AG04450 (cell line): ENCODE measurements at regions not wholly inside any gene's neighbourhood (a gene's known extent, or its start where the extent isn't known, plus 50 kb on each side); places are given as distances from the start of the nearest gene placed in this dataset.
A peak's percentile ranks its signal among the peaks of the same experiment; 100 is the strongest.

Experiments
- CTCF ChIA-PET: fragments of 300-600, 350-600 bp; formaldehyde crosslinking; extraction: SDS; loops from one replicate; lab custom pipeline; 2022; ENCODE audit warnings: antibody characterized with exemption, inconsistent platforms; lab: Charles Lee
- POLR2A ChIA-PET: fragments of 350-600 bp; formaldehyde crosslinking; extraction: SDS; loops from one replicate; lab custom pipeline; 2021; ENCODE audit warnings: antibody characterized with exemption, inconsistent platforms; lab: Yijun Ruan, JAX
- DNase-seq: peaks from one replicate; pipeline ENCODE4 v3.0.0-alpha.2; 2011; ENCODE audit warnings: low read depth, low spot score
- H3K27ac ChIP-seq: one replicate; pipeline ENCODE4 v1.5.1; 2012; ENCODE audit warnings: low read depth, low read length, control low read depth
- H3K27me3 ChIP-seq: one replicate; pipeline ENCODE4 v1.6.0; 2012; ENCODE audit warnings: low read length; ENCODE audit not compliant: control insufficient read depth, insufficient read depth
- H3K4me3 ChIP-seq: 2 replicates; pipeline ENCODE4 v1.5.1; 2011; ENCODE audit warnings: mild to moderate bottlenecking, low read depth, low read length, control low read depth
- H3K9me3 ChIP-seq: 2 replicates; pipeline ENCODE4 v1.5.1; 2012; ENCODE audit warnings: low read length; ENCODE audit not compliant: control insufficient read depth, insufficient read depth
- TF ChIP-seq, protein P1 (sequence below): IDR thresholded peaks from 2 replicates; pipeline ENCODE4 v1.5.1; 2011; ENCODE audit warnings: low read depth, low read length, control low read depth, inconsistent platforms

DNA sequence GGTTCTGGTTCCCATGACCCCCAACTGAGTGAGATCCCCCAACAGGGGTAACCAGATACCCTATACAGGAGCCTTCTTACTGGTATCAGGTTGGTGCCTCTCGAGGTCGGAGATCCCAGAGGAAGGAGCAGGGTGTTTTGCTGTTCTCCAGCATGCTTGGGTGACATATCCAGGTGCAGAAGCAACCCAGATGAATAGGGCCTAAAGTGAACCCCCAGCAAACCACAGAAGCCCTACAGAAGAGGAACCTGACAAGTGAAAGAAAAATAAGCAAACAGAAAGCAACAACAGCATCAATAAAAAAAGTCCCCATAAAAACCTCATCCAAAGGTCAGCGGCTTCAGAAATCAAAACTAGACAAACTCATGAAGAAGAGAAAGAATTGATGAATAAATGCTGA is 633.4 kb upstream of the CXADR start:
- TF ChIP-seq, protein P1, sequence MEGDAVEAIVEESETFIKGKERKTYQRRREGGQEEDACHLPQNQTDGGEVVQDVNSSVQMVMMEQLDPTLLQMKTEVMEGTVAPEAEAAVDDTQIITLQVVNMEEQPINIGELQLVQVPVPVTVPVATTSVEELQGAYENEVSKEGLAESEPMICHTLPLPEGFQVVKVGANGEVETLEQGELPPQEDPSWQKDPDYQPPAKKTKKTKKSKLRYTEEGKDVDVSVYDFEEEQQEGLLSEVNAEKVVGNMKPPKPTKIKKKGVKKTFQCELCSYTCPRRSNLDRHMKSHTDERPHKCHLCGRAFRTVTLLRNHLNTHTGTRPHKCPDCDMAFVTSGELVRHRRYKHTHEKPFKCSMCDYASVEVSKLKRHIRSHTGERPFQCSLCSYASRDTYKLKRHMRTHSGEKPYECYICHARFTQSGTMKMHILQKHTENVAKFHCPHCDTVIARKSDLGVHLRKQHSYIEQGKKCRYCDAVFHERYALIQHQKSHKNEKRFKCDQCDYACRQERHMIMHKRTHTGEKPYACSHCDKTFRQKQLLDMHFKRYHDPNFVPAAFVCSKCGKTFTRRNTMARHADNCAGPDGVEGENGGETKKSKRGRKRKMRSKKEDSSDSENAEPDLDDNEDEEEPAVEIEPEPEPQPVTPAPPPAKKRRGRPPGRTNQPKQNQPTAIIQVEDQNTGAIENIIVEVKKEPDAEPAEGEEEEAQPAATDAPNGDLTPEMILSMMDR: no peak
- H3K27me3 ChIP-seq: no peaks in the 10 kb centered on the region
- no peak overlapping the region for H3K4me3 ChIP-seq
- no peak overlapping the region for H3K27ac ChIP-seq
- ChIA-PET CTCF (no interaction called here), POLR2A (interaction anchor here (0.6 kb wide), 1 partner anchor 1143 kb away, joined by 3 read pairs; no protein-coding TSS in a partner anchor)
- DNase-seq: no peak
- H3K9me3 ChIP-seq: no peaks in the 10 kb centered on the region

GRCh38 chr21:16891821-16892220 is 621.0 kb upstream of the CXADR start:
- H3K4me3 ChIP-seq: no peak overlapping the region
- TF ChIP-seq, protein P1: no peak
- H3K9me3 ChIP-seq: no peaks in the 10 kb centered on the region
- no peaks in the 10 kb centered on the region for H3K27me3 ChIP-seq
- peak; percentile 29 for DNase-seq
- POLR2A ChIA-PET: no interaction called here
- CTCF ChIA-PET: no interaction called here
- no peak overlapping the region for H3K27ac ChIP-seq

DNA sequence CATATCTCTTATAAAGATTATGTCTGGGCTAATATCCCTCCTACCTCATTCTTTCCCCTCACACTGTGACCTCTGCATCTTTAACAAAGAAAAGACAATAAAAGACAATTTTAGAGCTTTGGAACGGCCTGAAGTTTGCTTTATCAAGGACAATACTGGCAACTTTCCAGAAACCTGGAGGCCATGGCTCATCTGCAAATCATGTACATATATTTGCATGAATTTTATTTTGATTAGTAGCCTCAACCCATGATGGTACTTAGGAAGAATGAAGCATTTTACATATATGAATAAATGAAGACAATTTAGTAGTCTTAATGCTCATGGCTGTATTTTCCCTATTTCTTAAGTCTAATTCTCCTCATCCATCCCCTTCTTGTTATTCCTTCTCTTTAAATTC is 612.2 kb upstream of the CXADR start:
- Histone ChIP-seq H3K27me3 (no peaks in the 10 kb centered on the region), H3K4me3 (no peak overlapping the region), H3K27ac (no peak overlapping the region), H3K9me3 (no peaks in the 10 kb centered on the region)
- CTCF ChIA-PET: no interaction called here
- TF ChIP-seq, protein P1: no peak
- POLR2A ChIA-PET: no interaction called here
- no peak for DNase-seq

DNA sequence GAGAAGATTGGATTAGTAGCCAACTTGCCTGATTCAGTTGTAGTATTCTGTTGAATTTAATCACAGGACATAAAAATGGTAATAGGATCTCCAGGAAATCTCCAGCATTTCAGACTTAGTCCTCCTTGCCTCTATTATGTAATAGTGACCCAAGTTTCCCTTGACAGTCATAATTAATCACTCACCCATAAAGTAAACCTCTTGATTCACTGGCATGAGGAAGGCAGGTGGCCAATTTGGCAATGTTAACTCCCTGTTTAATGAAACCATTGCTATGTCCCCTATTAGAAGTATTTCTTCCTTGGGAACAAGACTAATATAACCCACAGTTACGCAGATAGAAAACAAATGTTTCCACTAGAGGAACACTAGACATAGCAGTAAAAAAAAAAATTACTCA is 604.8 kb upstream of the CXADR start:
- no peak for DNase-seq
- H3K9me3 ChIP-seq: no peaks in the 10 kb centered on the region
- POLR2A ChIA-PET: no interaction called here
- H3K27me3 ChIP-seq: no peaks in the 10 kb centered on the region
- CTCF ChIA-PET: no interaction called here
- no peak overlapping the region for H3K27ac ChIP-seq
- TF ChIP-seq, protein P1: no peak
- no peak overlapping the region for H3K4me3 ChIP-seq

DNA sequence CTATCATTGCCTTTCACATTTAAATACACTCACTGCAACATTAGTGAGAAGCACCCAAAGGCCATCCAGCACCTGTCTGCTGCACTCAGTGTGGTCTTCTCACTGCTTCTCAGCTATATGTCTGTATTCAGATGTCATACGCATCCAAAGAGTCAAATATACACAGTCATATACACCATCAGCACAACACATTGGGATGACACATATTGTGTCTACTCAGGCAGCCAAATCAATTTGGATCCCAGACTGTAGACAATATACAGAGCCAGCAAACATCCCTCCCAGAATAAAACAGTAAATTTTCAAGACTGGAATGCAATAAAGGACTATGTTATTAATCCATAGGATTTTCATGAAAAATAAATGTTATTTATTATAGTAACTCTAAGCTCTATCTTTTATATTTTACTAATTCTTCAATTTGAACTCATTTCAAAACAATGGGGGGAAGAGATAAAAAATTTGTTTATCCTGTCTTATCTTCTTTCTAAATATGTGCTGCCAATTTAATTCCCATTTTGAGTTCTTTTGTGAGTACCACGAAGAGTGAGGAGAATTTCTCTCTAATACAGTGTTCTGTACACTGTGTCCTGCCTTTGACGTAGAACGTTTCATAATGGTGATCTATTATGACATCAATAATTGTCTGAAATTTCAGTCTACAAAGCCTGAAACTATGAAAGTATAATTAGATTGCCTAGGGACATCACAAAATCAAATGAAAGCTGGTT is 602.2 kb upstream of the CXADR start:
- TF ChIP-seq, protein P1: no peak
- no peak for DNase-seq
- ChIA-PET POLR2A (no interaction called here), CTCF (no interaction called here)
- Histone ChIP-seq H3K4me3 (no peak overlapping the region), H3K9me3 (no peaks in the 10 kb centered on the region), H3K27me3 (no peaks in the 10 kb centered on the region), H3K27ac (no peak overlapping the region)
